Amniotic stem cell (primary cell): ENCODE measurements at regions not wholly inside any gene's neighbourhood (a gene's known extent, or its start where the extent isn't known, plus 50 kb on each side); places are given as distances from the start of the nearest gene placed in this dataset.
"Not testable (repeated sequence)": the region's sequence is repeated elsewhere in the genome, so short reads cannot be mapped to it uniquely, and the experiment has no call there.

ENCODE experiments used
- DNase-seq: peaks from one replicate; lab custom pipeline; 2025; lab: John Stamatoyannopoulos, UW

DNA sequence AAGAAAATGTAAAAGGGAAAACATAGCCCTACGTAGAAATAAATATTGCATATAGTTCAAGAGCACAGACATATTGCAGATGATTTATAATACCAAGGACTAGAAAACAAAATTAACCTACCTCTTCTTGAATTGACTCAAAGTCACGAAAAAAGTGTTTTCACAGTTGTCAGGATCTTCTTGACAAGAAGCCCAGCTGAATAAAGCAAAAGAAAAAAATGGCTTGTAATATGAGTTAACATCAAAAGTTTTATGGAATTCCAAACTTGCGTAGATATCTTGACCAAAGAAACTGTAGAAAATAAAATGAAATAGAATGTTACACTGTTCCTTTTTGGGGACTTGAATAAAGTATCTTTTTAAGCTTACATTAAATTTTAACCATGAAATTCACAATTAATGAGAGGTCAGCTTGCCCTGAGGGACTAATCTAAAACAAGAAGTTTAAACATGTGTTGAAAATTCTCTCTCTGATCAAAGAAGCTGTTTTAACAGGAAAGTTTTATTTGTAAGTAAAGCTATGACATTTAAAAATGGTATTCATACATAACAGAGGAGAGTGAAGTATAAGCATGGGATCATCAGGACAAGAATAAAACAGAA is 133.1 kb upstream of the SEMA3C start:
- no peak for DNase-seq

DNA sequence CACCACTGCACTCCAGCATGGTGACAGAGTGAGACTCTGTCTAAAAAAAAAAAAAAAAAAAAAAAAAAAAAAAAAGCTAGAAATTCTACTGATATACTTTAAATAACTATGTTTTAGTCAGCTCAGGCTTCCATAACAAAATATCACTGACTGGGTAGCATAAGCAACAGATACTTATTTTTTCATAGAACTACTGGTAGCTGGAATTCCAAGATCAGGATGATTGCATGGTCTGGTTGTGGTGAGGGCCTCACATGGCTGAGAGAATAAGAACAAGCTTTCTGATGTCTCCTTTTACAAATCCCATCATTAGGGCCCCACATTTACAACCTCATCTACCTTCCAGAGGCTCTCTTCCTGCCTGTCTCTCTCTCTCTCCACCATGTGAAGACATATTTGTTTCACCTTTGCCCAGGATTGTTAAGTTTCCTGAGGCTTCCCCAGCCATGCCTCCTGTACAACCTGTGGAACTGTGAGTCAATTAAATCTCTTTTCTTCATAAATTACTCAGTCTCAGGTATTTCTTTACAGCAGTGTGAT is 126.7 kb upstream of the SEMA3C start:
- DNase-seq = no peak

- DNase-seq = not testable (repeated sequence)
Observed at GRCh38 chr7:81042646-81043045, 123.8 kb upstream of the SEMA3C start.

GRCh38 chr7:81040496-81040895 is 121.6 kb upstream of the SEMA3C start:
- DNase-seq = no peak

DNA sequence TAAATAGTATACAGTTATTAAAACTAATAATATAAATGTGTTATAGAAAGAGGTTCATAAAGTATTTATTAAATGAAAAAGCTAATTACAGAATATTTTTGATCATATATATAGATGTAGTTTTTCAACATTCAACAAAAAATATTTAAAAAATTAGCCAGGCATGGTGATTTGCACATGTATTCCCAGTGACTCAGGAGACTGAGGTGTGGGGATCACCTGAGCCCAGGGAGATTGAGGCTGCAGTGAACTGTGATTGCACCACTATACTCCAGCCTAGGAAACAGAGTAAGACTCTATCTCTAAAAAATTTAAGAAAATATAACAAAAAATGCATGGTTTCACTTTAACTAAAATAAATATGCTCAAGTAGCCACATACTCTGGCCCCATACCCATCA is 118.0 kb upstream of the SEMA3C start:
- no peak for DNase-seq

DNA sequence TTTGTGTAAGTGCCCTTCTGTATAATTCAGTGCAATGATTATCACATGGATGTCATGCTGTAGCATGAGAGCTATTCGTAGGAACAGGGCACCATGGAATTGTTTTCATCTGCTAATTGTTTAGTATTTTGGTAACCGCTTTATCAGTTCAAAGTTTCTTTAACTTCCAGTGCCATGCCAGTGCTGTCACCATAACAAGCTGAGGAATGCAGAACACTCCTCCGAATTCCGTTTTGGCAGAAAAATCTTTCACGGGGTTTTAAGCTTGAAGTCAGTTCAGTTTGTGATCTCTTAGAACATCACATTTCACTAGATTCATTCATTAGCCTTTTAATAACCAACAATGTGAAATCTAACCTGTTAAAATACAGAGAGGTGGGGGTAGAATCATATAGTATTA is 117.2 kb upstream of the SEMA3C start:
- DNase-seq = no peak

- DNase-seq = no peak
Observed at GRCh38 chr7:81031996-81032395, 113.1 kb upstream of the SEMA3C start.

- no peak for DNase-seq
Observed at GRCh38 chr7:81031243-81031642, 112.4 kb upstream of the SEMA3C start.

GRCh38 chr7:81030472-81030871 is 111.6 kb upstream of the SEMA3C start:
- no peak for DNase-seq

GRCh38 chr7:81029511-81029910 is 110.7 kb upstream of the SEMA3C start:
- DNase-seq = no peak

DNA sequence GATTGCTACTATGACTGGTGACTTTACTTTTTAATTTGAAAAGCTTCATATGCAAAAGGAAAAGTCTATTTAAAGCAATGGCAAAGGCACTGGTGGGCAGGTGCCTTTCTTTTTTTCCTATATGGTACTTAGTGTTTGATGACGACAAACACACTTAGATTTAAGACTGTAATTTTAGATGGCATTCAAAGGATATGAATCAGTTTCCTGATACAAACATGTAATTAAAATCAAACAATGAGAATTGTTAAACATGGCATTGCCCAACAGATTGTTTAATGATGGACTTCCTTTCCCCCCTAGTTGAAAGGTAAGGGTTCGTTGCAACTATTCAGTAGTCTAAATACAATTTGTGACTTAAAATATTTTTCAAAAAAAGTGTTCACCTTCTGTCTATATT is 106.5 kb upstream of the SEMA3C start:
- no peak for DNase-seq

DNA sequence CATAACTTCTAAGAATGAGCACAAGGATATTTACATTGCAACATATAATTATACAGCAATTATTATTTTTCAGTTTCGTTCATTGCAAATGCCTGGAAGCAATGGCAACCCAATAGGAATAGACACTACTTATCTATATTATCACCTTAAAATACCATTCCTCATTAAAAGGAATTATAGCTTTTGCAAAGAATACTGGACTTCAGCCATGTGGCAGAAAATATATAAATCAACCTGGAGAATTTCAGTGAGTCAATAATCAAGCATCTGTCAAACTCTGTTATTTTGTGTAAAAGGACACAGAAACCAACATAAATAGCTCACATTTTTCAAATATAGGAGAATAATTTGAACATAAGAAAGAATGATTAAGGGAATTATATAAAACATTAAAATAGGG is 96.1 kb upstream of the SEMA3C start:
- DNase-seq = no peak

- DNase-seq = no peak
Observed at GRCh38 chr7:81014266-81014665, 95.4 kb upstream of the SEMA3C start.

DNA sequence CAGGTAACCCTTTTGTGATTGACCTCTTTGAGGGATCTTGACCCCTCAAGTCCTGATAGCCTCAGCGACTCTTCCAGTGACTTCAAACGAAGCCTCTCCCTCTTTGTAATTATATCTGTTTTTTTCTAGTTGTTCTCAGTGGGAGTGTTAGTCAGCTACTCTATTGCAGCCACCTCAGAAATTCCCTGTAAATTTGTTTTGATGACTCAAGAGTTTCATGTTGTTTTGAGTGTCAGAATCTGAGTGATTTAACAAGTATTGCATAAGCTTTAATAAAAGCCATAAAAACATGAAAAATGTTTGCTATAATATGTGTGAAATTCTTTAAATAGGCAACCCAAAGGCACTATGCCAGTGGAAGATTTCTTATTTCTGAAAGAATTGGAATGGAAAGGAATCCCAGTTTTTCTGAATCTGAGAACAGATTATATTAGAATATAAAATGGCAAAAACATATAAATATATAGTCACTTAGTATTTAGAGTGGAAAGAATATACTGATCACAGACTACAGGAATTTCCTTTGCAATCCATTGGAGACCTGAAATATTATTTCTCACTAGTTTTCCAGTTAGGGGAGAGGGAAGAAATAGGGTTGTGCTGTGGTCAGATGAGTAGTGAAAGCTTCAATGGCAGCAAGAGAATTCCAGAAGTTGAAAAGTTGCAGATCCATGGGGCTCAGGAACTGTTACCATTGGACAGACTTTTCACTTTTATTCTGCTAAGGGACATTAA is 94.4 kb upstream of the SEMA3C start:
- DNase-seq = no peak

- no peak for DNase-seq
Observed at GRCh38 chr7:81008901-81009300, 90.0 kb upstream of the SEMA3C start.

- no peak for DNase-seq
Observed at GRCh38 chr7:81007051-81007450, 88.2 kb upstream of the SEMA3C start.

DNA sequence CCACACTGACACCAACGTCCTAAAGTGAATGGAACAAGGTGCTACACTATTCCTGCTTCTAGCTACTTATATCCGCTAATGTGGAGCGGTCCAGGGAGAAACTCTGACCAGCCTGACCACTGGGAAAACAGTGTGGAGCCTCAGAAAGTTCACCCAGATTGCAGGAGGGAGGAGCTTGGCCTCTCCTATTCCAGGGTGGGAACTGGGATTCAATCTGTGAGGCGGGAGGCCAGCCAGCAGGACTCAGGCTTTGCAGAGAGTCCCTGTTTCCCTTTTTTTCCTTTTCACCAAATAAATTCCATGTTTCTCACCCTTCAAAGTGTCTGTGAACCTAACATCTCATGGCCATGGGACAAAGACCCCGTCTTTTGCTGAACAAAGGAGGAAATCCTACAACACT is 86.4 kb upstream of the SEMA3C start:
- no peak for DNase-seq

DNA sequence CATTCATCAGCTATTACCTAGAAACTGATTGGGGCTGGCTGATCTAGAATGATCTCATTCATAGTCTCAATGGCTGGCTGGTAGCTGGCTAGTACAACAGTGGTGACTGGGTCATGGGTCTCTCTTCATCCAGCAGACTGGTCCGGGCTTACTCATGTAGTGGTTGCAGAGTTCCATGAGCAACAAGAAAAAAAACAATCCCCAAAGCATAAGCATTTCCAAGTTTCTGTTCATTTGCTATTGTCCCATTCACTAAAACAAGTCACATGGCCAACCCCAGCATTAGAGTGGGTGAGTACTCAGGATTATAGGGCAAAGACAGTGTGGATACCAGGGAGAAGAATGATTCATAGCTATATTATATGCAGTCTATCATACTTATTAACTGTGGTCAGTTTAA is 85.2 kb upstream of the SEMA3C start:
- no peak for DNase-seq

- DNase-seq = no peak
Observed at GRCh38 chr7:81003326-81003725, 84.5 kb upstream of the SEMA3C start.

DNA sequence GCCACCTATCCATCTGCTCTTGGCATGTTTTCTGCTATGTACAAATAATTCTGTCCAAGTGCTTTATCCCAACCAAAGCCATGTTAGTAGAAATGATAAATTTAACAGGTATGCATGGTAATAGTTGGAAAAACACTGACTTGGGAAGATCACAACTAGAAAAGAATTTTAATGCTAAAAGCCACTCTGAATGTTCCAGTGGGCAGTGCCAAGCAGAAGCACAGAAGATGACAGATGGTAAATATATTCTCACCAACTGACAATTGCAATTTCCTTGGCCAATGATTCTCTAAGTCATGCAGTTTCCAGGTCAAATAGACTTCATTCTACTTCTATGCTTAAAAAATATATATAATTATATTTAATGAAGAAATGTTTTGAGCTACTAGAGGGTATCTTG is 83.6 kb upstream of the SEMA3C start:
- DNase-seq = no peak

DNA sequence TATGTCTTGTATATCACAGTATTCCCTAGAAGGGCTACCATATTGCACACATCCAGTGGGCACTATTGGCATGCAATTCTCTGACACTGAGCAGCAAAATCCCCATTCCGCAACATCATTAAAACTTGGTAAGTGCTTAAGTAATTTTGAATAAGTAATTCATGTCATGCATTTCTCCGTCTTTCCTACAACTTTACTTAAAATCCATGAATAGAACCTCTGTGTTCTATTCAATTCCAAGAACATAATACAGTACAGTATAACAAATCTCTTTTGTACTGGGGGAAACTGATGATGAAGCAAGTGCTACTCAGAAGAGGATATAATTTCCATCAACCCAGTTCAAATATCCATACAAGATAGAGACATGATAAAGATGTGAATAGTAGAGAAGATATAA is 80.9 kb upstream of the SEMA3C start:
- no peak for DNase-seq

- no peak for DNase-seq
Observed at GRCh38 chr7:80999100-80999499, 80.2 kb upstream of the SEMA3C start.

- no peak for DNase-seq
Observed at GRCh38 chr7:80997841-80998240, 79.0 kb upstream of the SEMA3C start.

DNA sequence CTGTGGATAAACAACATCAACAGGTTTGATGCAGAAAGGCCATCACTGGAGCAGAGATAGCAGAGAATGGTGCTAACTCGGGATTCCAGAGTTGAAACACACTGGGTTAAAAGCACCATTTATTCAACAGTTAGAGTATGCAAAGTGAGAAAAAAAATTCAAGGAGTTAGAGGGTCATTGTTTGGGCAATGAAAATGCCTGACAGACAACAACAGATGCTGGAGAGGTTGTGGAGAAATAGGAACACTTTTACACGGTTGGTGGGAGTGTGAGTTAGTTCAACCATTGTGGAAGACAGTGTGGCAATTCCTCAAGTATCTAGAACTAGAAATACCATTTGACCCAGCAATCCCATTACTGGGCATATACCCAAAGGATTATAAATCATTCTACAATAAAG is 77.4 kb upstream of the SEMA3C start:
- not testable (repeated sequence) for DNase-seq
